NCI-H748 (cell line): ENCODE measurements at regions not wholly inside any gene's neighbourhood (a gene's known extent, or its start where the extent isn't known, plus 50 kb on each side); places are given as distances from the start of the nearest gene placed in this dataset.
A peak's percentile ranks its signal among the peaks of the same experiment; 100 is the strongest.

Experiments used
- DNase-seq: peaks from one replicate; lab custom pipeline; 2025; ENCODE audit not compliant: unreplicated experiment; lab: John Stamatoyannopoulos, UW

DNA sequence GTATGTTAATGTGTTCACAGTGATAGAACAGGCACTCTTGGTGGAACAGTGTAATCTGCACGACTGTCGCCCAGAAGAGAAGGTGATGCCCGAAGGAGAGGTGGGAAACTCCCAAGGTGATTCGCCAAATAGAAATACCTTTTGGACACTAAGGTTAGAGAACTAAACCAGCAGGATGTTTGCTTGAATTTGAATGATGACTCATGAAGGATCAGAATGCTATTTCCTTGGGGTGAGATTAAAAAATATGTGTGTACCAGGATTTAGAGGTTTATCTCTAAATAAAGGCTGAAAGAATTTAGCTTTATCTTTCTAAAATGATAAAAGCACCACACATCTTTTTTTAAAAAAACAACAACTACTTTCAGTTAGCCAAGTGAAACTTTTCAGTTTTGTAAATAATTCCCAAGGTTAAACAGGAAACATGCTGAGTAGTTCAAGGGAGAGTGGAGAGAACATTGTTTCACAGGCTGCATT lies 297.4 kb upstream of the TAS2R1 start:
- no peak for DNase-seq

DNA sequence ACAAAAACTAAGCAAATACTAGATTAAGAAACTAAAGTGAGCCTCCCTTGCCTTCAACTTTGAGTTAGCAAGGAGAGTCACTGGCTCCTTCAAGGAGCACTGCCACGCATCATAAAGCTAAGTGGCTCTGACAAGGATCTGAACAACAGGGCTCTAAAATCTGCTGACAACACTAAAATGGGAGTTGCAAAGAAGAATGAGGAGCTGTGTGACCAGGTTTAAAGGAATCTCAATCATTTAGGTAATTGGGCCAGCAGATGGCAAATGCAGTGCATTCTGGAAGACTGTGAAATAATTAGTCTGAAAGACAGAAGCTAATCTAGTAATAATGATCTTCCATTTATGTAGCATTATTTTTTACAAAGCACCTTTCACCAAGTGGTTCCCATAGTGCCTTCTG lies 297.0 kb upstream of the TAS2R1 start:
- DNase-seq: no peak

DNA sequence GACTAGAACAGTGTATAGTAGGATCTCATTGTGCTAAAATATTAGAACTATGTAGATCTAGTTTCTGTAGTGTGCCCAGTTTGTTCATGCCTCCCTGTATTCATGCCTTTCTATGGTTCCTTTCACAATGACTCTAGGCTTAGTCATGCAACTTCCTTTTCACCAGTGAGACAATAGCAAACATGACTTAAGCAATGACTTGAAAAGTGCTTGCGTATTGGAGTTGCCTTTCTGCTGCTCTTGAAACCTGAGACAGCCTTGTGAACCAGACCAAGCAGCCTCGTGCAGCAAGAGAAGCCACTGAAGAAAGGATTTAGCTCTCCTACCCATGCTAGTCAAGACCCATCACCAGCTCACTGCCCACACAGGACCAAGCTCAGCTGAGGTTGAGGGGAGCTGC lies 294.5 kb upstream of the TAS2R1 start:
- no peak for DNase-seq

DNA sequence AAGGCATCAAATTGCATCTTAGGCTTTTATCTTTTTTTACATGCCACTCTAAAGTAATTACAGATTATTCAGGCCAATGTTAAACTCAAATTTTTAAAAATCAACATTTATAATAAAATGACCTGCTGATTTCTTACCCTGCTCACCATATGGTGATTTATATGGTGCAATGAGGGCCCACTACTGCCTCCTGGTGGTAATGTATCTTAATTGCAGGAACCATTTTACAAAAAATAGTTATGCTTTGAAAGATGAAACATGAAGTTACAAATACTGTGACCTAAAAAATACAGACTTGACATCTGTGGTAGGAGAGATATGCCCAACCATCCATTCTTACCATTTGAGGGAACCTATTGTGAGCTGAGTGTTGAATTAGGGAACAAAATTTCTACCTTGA lies 292.6 kb upstream of the TAS2R1 start:
- DNase-seq: no peak

DNA sequence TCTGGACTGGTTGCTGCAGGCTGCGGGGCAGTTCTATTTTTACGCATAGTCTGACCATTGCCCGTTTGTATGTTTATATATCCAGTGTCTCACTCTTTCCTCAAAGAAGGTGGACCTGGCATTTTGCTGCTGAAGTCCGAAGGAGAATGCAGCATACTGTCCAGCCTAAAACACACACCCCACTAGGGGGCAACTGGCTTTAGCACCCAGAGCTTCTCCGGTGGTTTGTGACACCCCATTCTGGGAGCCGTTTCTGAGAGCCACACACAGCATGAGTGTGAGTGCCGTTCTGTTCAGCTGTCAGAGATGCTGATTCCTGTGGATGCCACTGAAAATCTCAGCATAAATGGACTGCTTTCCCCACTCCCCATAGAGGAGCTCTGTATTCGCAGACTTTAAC lies 290.5 kb upstream of the TAS2R1 start:
- DNase-seq: no peak

DNA sequence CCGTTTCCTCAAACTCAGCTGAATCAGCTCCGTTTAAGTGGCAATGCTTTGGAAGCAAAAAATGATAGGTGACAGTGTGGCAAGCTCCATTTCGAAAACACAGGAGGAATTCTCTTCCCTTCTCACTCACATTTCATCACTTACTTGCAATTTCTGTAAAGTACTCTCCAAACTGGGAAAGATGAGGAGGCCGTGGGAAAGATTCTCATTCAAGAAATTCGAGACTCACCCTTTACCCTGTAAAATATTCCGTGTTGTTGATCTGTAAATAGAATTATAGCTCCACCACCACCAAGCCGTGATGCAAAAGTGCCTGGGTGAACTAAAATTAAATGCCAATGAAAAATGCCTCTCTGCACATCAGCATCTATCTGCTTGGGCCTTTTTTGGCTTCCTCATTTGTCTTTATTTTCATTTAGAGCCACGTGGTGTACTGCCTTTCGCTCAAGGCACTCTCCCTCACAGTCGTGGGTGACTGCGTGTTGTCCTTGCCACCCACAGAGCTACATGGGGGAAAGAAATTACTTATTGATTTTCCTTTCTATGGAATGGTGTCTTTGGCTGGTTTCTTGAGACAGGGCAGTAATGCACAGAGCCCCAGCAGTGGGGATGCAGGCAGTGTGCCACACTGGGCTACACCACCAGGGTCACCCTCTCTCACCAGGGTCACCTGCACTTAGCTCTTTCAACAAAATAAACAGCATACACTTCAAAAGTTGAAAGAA lies 289.3 kb upstream of the TAS2R1 start:
- DNase-seq: no peak

DNA sequence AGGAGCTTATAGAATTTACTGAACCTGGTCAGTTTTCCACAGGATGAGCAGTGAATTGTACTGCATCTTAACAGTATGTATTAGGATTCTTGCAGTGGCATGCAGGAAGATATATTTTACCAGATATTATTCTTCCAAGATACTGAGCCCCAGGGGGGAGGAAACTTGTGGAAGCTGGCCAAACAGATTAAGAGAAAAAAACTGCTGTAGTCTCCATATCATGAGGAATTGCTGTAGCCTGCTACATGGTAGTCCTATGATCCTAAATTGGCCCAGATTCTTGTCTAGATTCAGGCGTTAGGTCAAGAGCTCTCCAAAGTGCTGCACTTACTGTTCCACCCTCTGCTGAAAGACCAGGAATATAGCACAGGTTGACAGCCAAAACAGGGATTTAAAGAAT lies 275.5 kb upstream of the TAS2R1 start:
- no peak for DNase-seq

DNA sequence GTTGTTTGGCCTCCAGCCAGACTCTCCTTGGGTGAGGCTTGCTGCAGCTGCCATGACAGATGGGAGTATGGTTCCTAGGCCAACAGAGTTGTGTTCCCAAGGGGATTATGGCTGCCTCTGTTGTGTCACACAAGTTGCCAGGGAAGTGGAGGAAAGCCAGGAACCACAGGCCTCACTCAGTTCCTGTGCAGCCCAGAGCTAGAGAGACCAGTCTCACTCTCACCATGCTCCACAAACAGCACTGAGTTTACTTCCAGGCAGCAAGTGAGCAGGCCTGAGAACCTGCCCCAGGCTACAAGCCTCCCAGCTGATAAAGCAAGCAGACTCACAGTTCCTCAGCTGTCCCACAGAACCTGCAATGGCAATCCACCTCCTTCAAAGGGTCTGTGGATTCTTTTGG lies 273.6 kb upstream of the TAS2R1 start:
- peak; percentile 100 for DNase-seq

DNA sequence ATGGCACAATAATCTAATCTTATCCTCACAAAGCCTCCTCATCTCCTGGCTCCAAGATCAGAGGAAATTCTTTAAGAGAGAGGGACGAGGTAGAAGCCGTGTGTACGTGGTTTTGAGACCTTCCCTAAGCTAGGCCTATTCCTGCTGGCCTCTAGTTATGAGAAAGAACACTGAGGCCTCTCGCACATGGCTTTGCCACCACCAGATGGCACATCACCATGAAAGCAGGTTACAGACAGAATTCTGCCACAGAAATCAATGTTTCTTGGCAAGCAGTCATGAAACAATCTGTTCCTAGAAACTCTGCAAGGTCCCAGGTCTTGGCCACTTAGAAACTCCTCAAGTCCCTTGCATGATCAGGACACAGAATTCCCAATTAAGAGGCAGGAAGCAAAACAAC lies 268.2 kb upstream of the TAS2R1 start:
- peak; percentile 84 for DNase-seq

DNA sequence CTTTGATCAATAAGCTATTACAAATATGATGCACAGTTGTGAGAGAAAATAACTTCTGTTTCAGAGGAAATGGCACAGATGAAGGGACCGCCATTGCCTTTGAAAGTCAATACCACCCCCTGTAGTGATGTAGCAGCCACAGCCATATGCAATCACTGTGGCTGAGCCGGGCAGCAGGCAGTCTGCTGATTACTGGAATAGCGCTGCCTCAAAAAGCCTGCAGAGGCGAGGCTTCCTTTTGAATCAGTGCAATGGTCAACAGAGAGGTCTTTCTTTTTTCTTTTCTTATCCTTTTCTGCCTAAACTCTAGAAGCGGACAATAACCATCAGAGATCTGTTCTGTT lies 265.1 kb upstream of the TAS2R1 start:
- DNase-seq: peak; percentile 72

DNA sequence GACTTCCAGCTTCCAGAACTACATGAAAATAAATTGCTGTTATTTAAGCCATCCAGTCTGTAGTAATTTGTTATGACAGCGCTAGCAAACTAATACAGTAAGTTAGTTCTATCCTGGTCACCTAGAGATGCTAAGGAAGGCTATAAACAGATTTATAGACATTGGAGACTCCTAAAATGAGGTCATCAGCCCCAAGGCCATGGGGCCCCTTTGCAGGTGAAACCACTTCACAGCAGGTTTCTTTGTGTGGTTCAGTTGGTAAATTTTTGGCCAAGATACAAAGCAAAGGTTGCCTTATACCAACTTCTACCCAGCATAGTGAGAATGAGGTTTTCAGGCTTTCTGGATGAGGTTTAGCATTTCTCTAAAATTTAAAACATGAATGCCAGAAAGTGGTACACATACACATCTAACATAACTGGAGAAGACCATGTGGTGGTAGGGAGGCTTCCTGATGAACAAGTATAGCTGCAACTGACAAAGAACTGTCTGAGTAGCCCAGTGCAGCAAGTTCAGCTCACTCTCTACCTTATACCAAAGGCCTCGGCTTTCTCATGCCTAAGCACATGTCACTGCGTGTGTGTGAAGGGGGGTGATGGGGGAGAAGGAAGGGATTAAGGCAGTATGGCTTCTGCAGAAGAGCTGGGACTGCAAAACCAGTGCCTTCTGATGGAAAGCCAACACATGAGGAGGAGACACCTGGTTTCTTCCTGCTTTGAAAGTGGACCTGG lies 264.6 kb upstream of the TAS2R1 start:
- DNase-seq: no peak

DNA sequence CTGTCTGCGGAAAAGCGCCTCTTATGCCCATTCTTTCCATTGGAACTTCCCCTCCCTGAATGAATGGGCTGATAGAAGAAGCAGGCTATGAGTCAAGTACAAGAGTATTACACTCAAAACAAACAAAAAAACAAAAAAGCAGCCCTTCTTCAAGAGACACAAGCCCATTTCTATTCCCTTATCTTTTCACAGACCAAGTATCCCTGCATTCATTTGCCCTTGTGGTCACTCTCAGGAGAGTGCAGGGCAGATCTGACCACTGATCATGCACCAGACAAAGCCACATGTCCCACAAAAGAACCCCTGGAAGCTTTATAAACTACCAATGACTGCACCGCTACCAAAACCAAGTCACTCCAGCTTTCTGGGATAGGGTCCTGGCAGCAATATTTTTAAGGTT lies 262.5 kb upstream of the TAS2R1 start:
- no peak for DNase-seq

DNA sequence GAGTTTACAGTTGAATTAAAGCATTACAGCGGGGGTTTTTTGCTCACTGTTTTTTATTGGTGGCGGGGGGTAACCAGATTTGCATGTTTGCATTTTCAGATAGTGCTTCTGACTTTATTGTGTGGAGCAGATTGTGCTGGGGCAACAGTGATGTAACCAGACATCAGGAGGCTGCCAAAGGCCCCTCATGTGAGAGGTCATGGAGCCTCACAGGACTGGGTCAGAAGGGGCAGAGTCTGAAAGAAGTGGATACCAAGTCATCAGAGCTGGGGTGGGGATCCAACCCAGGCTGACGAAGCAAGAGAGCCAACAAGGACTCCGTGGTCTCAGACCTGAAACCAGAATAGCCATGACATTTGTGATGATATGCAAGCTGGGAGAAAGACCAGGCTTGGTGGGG lies 259.4 kb upstream of the TAS2R1 start:
- DNase-seq: no peak

DNA sequence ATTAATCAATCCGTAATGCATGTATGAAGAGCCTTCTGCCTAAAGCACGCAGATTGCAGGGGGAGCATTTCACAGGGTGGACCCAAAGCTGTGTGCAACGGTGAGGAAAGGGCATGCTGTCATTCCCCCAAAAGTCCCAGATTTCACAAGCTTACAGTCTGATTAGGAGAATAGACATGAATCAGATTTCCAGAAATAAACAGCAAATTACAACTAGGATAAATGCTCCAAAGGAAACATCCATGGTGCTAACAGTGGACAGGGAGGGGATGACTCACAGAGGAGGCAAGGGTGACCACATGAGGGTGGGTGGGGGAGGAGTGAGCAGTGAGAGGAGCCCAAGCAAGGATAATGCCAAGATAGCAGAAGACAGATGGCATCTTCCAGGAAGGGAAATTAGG lies 258.4 kb upstream of the TAS2R1 start:
- no peak for DNase-seq

DNA sequence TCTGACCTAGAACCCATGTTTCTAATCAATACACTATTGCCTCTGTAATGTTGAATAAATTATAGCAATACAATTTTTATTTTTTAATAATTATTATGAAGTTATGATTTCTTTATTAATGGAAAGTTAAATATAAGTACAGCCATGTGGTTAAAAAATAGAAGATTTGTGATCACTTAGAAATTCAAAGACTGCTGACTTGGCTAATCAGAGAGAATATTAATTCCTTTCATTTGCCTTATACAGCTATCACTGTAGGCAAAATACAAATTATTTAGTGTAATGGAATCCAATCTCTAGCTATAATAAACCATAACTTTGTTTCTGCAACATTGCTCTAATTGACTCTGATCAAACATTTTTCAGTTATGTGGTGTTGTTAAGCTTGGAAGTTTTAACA lies 255.0 kb upstream of the TAS2R1 start:
- DNase-seq: no peak

DNA sequence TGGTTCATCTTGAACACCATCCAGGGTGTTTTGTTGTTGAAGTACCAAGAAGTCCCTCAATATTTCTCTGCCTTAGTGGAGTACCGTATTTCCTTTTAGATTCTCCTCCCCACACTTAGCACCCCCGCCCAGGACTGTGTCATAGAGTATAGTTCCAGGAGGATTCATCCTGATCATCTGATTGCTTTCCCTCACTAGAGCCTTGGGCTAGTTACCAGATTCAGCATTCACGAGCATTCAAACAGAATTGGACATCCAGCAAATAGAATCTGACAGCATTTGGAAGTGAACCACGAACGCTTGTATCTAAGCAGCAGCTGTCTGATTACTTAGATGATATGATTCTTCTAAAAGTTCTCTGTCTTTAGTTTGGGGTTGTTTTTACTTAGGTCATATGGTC lies 248.1 kb upstream of the TAS2R1 start:
- DNase-seq: no peak

DNA sequence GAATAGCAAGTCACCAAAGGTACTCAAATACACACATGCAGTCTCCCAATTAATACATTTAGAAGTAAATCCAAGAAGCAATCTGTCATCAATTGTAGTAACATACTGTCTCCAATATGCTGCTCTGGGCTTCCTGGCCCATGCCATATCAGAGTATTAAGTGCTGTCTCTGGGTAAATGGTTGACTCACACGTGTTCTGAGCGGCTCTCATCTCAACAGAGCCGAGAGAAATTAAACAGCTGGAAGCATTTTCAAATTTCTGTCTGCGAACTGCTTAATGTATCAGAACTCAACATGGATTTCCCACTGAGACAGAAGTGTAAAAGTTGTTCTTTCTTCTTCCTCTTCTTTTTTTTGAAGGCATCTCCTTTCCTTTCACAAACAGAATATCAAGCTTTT lies 247.3 kb upstream of the TAS2R1 start:
- DNase-seq: no peak

DNA sequence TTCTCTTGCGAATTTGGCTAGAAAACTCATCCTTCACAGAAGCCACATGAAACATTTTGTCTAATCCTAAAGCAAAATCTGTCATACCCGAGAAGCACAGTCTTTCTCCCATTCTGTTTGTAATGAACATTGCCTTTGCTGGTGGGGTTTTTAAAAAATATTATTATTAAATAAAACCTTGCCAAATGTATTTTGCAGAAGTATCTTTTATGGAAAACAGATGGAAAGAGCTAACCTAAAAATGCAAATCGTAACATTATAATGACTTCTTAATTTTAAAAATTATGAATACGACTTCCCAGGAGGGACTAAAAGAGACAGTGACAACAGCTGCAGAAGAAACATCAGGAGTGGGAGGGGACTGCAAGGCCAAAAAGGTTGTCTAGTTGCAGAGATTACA lies 246.3 kb upstream of the TAS2R1 start:
- DNase-seq: no peak

DNA sequence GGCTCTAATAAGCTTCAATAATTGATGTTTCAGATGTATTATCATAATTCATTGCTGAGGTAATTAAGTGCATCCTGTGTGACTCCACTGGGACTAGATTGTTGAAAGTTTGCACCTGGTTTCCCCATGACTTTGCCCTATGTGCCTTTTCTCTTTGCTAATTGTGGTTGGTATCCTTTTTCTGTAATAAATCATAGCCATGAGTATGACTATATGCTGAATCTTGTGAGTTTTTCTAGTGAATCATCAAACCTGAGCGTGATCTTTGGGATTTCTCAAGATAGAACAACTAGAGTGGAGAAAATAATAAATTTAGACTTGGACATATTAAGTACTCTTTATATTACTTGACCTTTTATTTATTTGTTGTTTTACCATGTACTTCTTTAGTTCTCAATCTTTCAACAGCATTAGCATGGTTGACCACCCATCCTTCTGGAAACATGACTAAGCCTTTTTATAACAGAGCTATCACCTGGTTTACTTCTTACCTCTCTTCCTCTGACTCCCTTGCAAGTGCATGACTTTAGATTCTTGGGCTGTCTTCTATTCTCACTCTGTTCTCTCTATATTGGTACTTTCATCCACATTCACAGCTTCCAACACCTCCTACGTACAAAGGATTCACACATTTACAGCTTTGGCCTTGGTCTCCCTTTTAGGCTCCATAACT lies 239.6 kb upstream of the TAS2R1 start:
- no peak for DNase-seq

DNA sequence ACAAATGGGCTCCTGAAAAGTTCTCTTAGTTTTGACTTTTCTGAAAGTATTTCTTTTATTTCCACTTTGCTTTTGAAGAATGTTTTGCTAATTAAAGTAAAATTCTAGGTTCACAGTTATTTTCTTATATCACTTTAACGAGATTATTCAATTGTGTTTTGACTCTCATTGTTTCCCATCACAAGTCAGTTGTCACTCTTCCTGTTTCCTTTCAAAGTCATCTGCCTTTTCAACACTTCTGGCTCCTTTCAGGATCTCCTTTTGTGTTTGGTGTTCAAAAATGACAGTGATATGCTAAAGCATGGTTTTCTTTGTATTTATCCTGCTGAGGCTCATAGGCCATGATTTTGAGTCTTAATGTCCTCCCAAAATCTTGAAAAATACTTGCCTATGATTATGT lies 235.4 kb upstream of the TAS2R1 start:
- peak; percentile 27 for DNase-seq

DNA sequence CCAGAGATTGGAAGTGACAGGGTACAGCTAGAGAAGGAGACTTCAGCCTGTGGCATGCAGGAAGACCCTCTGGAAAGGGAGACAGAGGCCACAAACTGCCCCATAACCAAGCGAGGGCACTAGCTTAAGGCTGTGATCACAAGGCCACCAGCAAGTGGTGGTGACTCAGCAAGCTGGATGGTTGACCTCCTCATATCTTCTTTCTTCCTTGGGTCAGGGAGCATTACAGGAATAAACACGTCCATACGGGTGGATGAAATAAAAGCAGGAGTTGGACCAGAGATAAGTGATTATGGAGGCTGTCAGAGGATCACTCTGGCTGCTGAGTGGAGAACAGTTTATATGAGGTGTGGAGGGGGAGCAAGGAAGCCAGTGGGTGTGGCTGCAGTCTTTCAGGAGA lies 234.6 kb upstream of the TAS2R1 start:
- DNase-seq: no peak

DNA sequence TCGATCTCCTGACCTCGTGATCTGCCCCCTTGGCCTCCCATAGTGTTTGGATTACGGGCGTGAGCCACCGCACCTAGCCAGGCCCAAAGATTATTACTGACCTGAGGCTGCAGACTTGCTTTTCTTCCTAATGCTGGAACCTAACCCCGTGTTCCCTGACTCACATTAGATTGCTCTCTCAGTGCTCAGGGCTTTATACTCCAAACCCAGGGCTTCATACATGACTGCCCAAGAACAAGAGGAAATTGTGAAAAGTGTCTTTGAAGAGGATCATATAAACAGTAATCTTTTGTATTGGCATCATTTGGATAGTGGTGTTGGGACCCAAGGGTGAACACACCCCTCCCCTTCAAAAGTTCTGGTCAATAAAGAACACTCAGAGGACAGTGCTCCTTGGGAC lies 233.3 kb upstream of the TAS2R1 start:
- DNase-seq: no peak
